K562 (cell line): ENCODE measurements at regions not wholly inside any gene's neighbourhood (a gene's known extent, or its start where the extent isn't known, plus 50 kb on each side); places are given as distances from the start of the nearest gene placed in this dataset.

Experiments
- ATAC-seq: fragments of 200-7000 bp; cut with Tn5 transposase; 3 replicates; pipeline ENCODE4 v1.9.1; 2020; ENCODE audit warnings: moderate library complexity
- BruUV-seq: library from RNA; stranded (reverse); fragments of 400-500 nt; replicated peaks from 2 replicates; lab custom pipeline; 2021; lab: Mats Ljungman, UMichigan
- CTCF ChIA-PET: fragments of 300-600 bp; formaldehyde crosslinking; extraction: SDS; loops from one replicate; lab custom pipeline; 2021; ENCODE audit warnings: low intra/inter-chr PET ratio; lab: Yijun Ruan, JAX
- POLR2A ChIA-PET: fragments of 300-600, 350-650 bp; sonication (Branson Sonifier 250); formaldehyde crosslinking; extraction: SDS; loops from one replicate; lab custom pipeline; 2021; ENCODE audit warnings: antibody characterized with exemption, inconsistent platforms; lab: Yijun Ruan, JAX
- DNase-seq, 4 experiments: peaks; one replicate each; pipeline versions ENCODE4 v3.0.0 to v3.0.0-alpha.2; 2011 to 2018; ENCODE audit warnings: low spot score in 3 of 4, mixed read lengths in 3 of 4; ENCODE audit errors: extremely low read depth in 1 of 4
- FAIRE-seq: peaks from 2 replicates; lab custom pipeline; 2011; peaks lifted over from hg19 to GRCh38; lab: Jason Lieb, UNC
- H2AFZ ChIP-seq: 2 replicates; pipeline ENCODE4 v1.6.0; 2011; ENCODE audit warnings: low read depth, low read length, control low read depth, inconsistent platforms
- H3K27ac ChIP-seq: fragments of 200-600 bp; 3 replicates; pipeline ENCODE4 v1.8.0; 2011; ENCODE audit warnings: low read depth, mild to moderate bottlenecking, control low read depth, inconsistent platforms, low read length, moderate library complexity, mixed read lengths; ENCODE audit errors: extremely low read depth
- H3K27me3 ChIP-seq, 2 experiments: fragments of 300-600 bp in 1 of 2; 2 replicates in 1 of 2; 3 replicates in 1 of 2; pipeline versions ENCODE4 v1.6.0 to v1.8.0; 2011; ENCODE audit warnings: inconsistent platforms in 2 of 2, low read length in 2 of 2, mild to moderate bottlenecking in 1 of 2, mixed read lengths in 1 of 2, moderate library complexity in 1 of 2; ENCODE audit not compliant: control insufficient read depth in 2 of 2, insufficient read depth in 2 of 2
- H3K36me3 ChIP-seq: fragments of 300-600 bp; 3 replicates; pipeline ENCODE4 v1.8.0; 2011; ENCODE audit warnings: mild to moderate bottlenecking, low read length, inconsistent platforms; ENCODE audit not compliant: control insufficient read depth, insufficient read depth
- H3K4me1 ChIP-seq, 2 experiments: fragments of 200-600 bp in 1 of 2; replicated peaks in 1 of 2; 2 replicates in 1 of 2; 3 replicates in 1 of 2; pipeline versions ENCODE4 v1.5.1 to v1.8.0; 2011; ENCODE audit warnings: inconsistent platforms in 2 of 2, low read length in 2 of 2, mild to moderate bottlenecking in 1 of 2, mixed read lengths in 1 of 2, moderate library complexity in 1 of 2; ENCODE audit not compliant: control insufficient read depth in 2 of 2, insufficient read depth in 2 of 2
- H3K4me2 ChIP-seq: 2 replicates; pipeline ENCODE4 v1.6.1; 2011; ENCODE audit warnings: low read length, control low read depth, inconsistent platforms, mixed read lengths; ENCODE audit not compliant: insufficient read depth
- H3K4me3 ChIP-seq: fragments of 200-600 bp; sonication (generic), shearing (Covaris generic); 2 replicates; pipeline ENCODE4 v1.5.1; 2016; ENCODE audit warnings: control low read depth, inconsistent platforms
- H3K79me2 ChIP-seq: fragments of 200-600 bp; 3 replicates; pipeline ENCODE4 v1.8.0; 2011; ENCODE audit warnings: low read length, inconsistent platforms; ENCODE audit not compliant: control insufficient read depth, insufficient read depth
- H3K9ac ChIP-seq, 2 experiments: 2 replicates each; pipeline versions ENCODE4 v1.6.0 to v1.6.1; 2011; ENCODE audit warnings: low read depth in 2 of 2, low read length in 2 of 2, control low read depth in 1 of 2, inconsistent platforms in 1 of 2, mild to moderate bottlenecking in 1 of 2, mixed read lengths in 1 of 2; ENCODE audit not compliant: insufficient read depth in 1 of 2
- H3K9me1 ChIP-seq: one replicate; pipeline ENCODE4 v1.6.0; 2011; ENCODE audit warnings: inconsistent platforms, mild to moderate bottlenecking, low read length, moderate library complexity; ENCODE audit not compliant: control insufficient read depth, insufficient read depth
- H3K9me3 ChIP-seq: replicated peaks from 2 replicates; pipeline ENCODE4 v1.5.1; 2011; ENCODE audit warnings: low read depth, low read length, inconsistent platforms; ENCODE audit not compliant: control insufficient read depth, insufficient read depth
- H4K20me1 ChIP-seq: replicated peaks from 2 replicates; pipeline ENCODE4 v1.6.1; 2011; ENCODE audit warnings: low read length, inconsistent platforms, mixed read lengths; ENCODE audit not compliant: control insufficient read depth, insufficient read depth
- ARID1B ChIP-seq: fragments of 450-650 bp; IDR thresholded peaks from 2 replicates; pipeline ENCODE4 v1.6.1; 2016; ENCODE audit warnings: antibody characterized with exemption, mild to moderate bottlenecking, inconsistent platforms
- CLOCK ChIP-seq: fragments of 250-450 bp; sonication (Bioruptor Pico); IDR thresholded peaks from 2 replicates; pipeline ENCODE4 v1.4.0; 2020; ENCODE audit warnings: mild to moderate bottlenecking, moderate library complexity, borderline replicate concordance
- FOXA3 ChIP-seq, 2 experiments: fragments of 450-650 bp in 1 of 2; sonication (generic) in 1 of 2; formaldehyde crosslinking; IDR thresholded peaks in 1 of 2; conservative IDR thresholded peaks in 1 of 2; 2 replicates each; pipeline versions ENCODE4 v1.4.0 to v1.8.0; 2020 to 2022; ENCODE audit warnings: mild to moderate bottlenecking in 2 of 2, missing genetic modification reagents in 1 of 2
- KDM1A ChIP-seq, 2 experiments: fragments of 450-650 bp; IDR thresholded peaks; 2 replicates each; pipeline ENCODE4 v1.6.1; 2016; ENCODE audit warnings: mild to moderate bottlenecking in 2 of 2
- MAFF ChIP-seq: IDR thresholded peaks from 2 replicates; pipeline ENCODE4 v1.6.1; 2012; ENCODE audit warnings: low read length, improper control_type of control experiment
- TBL1XR1 ChIP-seq, 2 experiments: IDR thresholded peaks; 2 replicates each; pipeline ENCODE4 v1.6.1; 2012; ENCODE audit warnings: improper control_type of control experiment in 2 of 2, low read length in 2 of 2, mild to moderate bottlenecking in 1 of 2
- TSHZ1 ChIP-seq: fragments of 250-450 bp; sonication (Bioruptor Pico); IDR thresholded peaks from 2 replicates; pipeline ENCODE4 v1.4.0; 2020; ENCODE audit warnings: mild to moderate bottlenecking, moderate library complexity
- ZBTB34 ChIP-seq: fragments of 250-450 bp; sonication (Bioruptor Pico); IDR thresholded peaks from 2 replicates; pipeline ENCODE4 v1.8.0; 2021; ENCODE audit warnings: mild to moderate bottlenecking, moderate library complexity
- ZC3H4 ChIP-seq: sonication (generic); formaldehyde crosslinking; IDR thresholded peaks from 2 replicates; pipeline ENCODE4 v1.9.0; 2021; ENCODE audit warnings: missing genetic modification reagents, borderline replicate concordance
- WGBS: fragments of 100-300 bp; shearing (Covaris generic); methylation state at CpG from one replicate; pipeline ENCODE4 v1.1.6; 2016; ENCODE audit warnings: low coverage, mixed read lengths; ENCODE audit not compliant: insufficient coverage; ENCODE audit errors: missing lambda C conversion rate; 5-methylcytosine and 5-hydroxymethylcytosine counted together
- in situ Hi-C: fragments of 300-500 bp; cut with MboI; formaldehyde crosslinking; loops from 4 replicates; pipeline ENCODE4 v1.15.0; 2018; ENCODE audit warnings: inconsistent platforms, mixed read lengths
- intact Hi-C: fragments of 100-400 bp; cut with micrococcal nuclease; formaldehyde crosslinking; loops from 2 replicates; pipeline ENCODE4 v1.14.2; 2022
- TF ChIP-seq, protein P1 (sequence below): fragments of 450-650 bp; IDR thresholded peaks from 2 replicates; pipeline ENCODE4 v1.7.0; 2016; ENCODE audit warnings: borderline replicate concordance

DNA sequence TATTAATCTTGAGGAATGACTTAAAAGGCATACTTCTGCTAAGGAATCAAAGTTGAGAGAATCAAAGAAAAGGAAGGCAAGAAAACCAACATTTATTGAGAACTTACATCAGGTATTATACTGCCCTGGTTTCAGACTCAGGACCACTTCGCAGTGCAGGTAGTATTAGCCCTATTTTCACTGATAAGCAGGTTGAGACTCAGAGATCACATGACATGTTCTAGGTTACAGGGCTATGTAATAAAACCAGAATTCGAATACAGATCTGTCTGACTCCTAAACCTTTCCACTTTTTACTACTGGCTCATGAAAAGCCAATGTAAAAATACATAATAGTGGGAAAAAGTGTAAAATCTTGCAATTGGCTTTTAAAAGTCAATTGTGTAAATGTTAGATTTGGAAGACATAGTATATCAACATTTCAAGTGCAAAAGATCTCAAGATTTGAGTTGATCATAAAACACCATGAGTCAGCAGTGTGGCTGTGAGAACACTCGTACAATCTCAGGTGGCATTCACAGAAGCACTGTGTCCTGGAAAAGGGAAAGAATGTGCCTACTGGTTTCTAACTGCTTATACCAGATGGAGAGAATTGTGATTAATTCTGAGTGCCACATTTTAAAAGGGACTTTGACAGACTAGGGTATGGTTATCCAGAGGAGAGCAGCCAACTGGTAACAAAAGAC, 195.8 kb upstream of the MKLN1 start:
- no peak overlapping the region for H3K4me3 ChIP-seq
- WGBS = 10% methylated on average over 3 of the region's 3 CpGs
- FAIRE-seq (no peak), ATAC-seq (no peak), DNase-seq (no peak)
- ChIA-PET CTCF (no interaction called here), POLR2A (no interaction called here)
- peaks cover 13 to 15% of the 10 kb centered on the region in 2 experiments; a peak in 4 of 5 replicates for H3K27me3 ChIP-seq
- BruUV-seq = no TSS peak
- intact Hi-C loops (no loop called here), in situ Hi-C loops (no loop called here)
- no peaks in the 10 kb centered on the region for H3K36me3 ChIP-seq
- no peak overlapping the region for H3K27ac ChIP-seq
- H3K4me1 ChIP-seq = peaks cover 7 to 15% of the 10 kb centered on the region in 2 experiments
- no peaks in the 10 kb centered on the region for H3K79me2 ChIP-seq
- H3K4me2 ChIP-seq = no peak overlapping the region
- H3K9ac ChIP-seq = no peak overlapping the region
- no peak overlapping the region for H2AFZ ChIP-seq
- no peaks in the 10 kb centered on the region for H3K9me3 ChIP-seq
- no peaks in the 10 kb centered on the region for H4K20me1 ChIP-seq
- H3K9me1 ChIP-seq = no peaks in the 10 kb centered on the region
- TF ChIP-seq ZC3H4 (CRISPR knock-in tag) (no peak), FOXA3 (CRISPR knock-in tag; conservative IDR thresholded peaks at IDR 0.05 in 1 of 2, IDR thresholded peaks at IDR 0.05 in 1 of 2) (no peak), ZBTB34 (CRISPR knock-in tag) (no peak), MAFF (peak; percentile 78), TBL1XR1 (IDR thresholded peaks at IDR 0.05; ENCODE audit: low read length in 2 of 2) (no peak), TSHZ1 (CRISPR knock-in tag) (no peak), ARID1B (no peak), KDM1A (IDR thresholded peaks at IDR 0.05) (0 out of 4 replicates have a peak, but pooled peaks of 1 of the 2 experiments have one; percentile 27), CLOCK (CRISPR knock-in tag) (no peak)
- TF ChIP-seq, protein P1, sequence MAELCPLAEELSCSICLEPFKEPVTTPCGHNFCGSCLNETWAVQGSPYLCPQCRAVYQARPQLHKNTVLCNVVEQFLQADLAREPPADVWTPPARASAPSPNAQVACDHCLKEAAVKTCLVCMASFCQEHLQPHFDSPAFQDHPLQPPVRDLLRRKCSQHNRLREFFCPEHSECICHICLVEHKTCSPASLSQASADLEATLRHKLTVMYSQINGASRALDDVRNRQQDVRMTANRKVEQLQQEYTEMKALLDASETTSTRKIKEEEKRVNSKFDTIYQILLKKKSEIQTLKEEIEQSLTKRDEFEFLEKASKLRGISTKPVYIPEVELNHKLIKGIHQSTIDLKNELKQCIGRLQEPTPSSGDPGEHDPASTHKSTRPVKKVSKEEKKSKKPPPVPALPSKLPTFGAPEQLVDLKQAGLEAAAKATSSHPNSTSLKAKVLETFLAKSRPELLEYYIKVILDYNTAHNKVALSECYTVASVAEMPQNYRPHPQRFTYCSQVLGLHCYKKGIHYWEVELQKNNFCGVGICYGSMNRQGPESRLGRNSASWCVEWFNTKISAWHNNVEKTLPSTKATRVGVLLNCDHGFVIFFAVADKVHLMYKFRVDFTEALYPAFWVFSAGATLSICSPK = no peak
